ENCODE measurements at regions not wholly inside any gene's neighbourhood (a gene's known extent, or its start where the extent isn't known, plus 50 kb on each side); places are given as distances from the start of the nearest gene placed in this dataset.

DNA sequence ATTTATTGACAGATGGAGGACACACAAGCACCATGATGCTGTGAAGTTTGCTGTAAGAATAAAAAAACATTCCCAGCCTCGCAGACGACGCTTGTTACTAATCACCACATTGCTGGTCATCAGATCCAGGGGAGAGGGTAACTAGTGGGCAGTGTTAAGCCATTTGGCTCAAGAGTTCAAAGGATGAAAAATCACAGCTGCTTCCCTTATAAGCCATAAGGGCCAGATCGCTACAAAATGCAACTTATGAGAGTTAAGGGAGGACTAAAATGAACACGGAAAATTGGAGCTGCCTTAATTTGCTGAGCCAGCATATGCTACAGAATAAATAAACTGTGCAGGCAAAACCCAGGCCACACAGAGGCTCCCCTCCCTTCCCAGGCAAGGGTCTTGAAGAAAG is 522.6 kb downstream of the TDRD15 start:
- no peaks in the 10 kb centered on the region for H3K4me1 ChIP-seq
- no peak overlapping the region for H3K27ac ChIP-seq
- H3K36me3 ChIP-seq = no peaks in the 10 kb centered on the region
- ATAC-seq (no peak), DNase-seq (no peak)
- WGBS, 4 donors = 56 to 64% (median 61%) methylated on average over 5 of the region's 5 CpGs
- intact Hi-C loops (cut with DNase I) = no loop called here
- no peaks in the 10 kb centered on the region for H3K9me3 ChIP-seq
- no peaks in the 10 kb centered on the region for H3K27me3 ChIP-seq
- no peak overlapping the region for H3K4me3 ChIP-seq
- TF ChIP-seq POLR2A (IDR thresholded peaks at IDR 0.05) = no peak
- TF ChIP-seq, protein P1, sequence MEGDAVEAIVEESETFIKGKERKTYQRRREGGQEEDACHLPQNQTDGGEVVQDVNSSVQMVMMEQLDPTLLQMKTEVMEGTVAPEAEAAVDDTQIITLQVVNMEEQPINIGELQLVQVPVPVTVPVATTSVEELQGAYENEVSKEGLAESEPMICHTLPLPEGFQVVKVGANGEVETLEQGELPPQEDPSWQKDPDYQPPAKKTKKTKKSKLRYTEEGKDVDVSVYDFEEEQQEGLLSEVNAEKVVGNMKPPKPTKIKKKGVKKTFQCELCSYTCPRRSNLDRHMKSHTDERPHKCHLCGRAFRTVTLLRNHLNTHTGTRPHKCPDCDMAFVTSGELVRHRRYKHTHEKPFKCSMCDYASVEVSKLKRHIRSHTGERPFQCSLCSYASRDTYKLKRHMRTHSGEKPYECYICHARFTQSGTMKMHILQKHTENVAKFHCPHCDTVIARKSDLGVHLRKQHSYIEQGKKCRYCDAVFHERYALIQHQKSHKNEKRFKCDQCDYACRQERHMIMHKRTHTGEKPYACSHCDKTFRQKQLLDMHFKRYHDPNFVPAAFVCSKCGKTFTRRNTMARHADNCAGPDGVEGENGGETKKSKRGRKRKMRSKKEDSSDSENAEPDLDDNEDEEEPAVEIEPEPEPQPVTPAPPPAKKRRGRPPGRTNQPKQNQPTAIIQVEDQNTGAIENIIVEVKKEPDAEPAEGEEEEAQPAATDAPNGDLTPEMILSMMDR (IDR thresholded peaks at IDR 0.05) = no peak

DNA sequence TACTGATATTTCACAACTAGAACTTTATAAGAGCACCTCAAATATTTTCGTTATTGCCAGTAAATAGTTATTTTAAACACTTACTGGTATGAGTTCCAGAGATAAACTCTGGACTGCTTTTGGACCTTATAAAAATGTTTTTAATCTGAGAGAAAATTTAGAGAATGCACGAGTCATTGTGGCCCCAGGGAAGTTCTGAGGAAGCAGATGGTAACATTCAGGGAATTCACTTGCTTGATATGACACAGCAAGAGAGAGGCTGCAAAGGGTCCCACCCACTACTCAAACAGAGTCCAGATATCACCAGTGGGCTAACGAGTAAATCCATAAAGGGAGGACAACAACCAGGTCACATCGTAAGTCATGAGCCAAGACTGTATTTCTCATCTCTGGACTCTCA is 526.8 kb downstream of the TDRD15 start:
- Histone ChIP-seq H3K9me3 (no peaks in the 10 kb centered on the region), H3K36me3 (no peaks in the 10 kb centered on the region), H3K27ac (no peak overlapping the region), H3K4me3 (no peak overlapping the region), H3K27me3 (no peaks in the 10 kb centered on the region), H3K4me1 (no peaks in the 10 kb centered on the region)
- WGBS, 4 donors = 48 to 65% (median 61%) methylated on average over 4 of the region's 4 CpGs
- TF ChIP-seq, protein P1 (IDR thresholded peaks at IDR 0.05) = no peak
- no peak for TF ChIP-seq POLR2A (IDR thresholded peaks at IDR 0.05)
- ATAC-seq (no peak), DNase-seq (no peak)
- intact Hi-C loops (cut with DNase I) = no loop called here

DNA sequence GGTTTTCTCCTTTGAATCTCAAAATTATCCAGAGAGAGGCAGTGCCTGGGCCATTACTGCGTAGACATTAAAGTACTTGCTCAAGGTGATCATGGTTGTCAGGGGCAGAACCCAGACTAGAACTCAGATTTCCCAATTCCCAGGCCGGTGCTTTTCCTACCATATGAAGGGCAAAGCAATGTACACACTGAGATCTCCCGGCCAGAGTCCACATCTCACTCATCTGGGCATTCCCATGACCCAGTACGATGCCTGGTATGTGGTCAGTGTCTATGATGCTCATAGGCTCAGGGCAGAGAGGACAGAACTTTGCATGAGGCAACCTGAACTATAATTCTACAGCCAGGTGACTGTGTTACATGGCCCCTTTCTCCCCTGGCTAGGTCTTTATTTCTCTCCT is 531.4 kb downstream of the TDRD15 start:
- no peak for DNase-seq
- TF ChIP-seq, protein P1 (IDR thresholded peaks at IDR 0.05) = no peak
- TF ChIP-seq POLR2A (IDR thresholded peaks at IDR 0.05) = no peak
- ATAC-seq = no peak
- 89 to 92% (median 90%) methylated on average over 4 of the region's 4 CpGs for WGBS, 4 donors
- Histone ChIP-seq H3K27me3 (no peaks in the 10 kb centered on the region), H3K36me3 (no peaks in the 10 kb centered on the region), H3K4me1 (no peaks in the 10 kb centered on the region), H3K9me3 (no peaks in the 10 kb centered on the region), H3K4me3 (no peak overlapping the region), H3K27ac (no peak overlapping the region)
- intact Hi-C loops (cut with DNase I) = no loop called here

DNA sequence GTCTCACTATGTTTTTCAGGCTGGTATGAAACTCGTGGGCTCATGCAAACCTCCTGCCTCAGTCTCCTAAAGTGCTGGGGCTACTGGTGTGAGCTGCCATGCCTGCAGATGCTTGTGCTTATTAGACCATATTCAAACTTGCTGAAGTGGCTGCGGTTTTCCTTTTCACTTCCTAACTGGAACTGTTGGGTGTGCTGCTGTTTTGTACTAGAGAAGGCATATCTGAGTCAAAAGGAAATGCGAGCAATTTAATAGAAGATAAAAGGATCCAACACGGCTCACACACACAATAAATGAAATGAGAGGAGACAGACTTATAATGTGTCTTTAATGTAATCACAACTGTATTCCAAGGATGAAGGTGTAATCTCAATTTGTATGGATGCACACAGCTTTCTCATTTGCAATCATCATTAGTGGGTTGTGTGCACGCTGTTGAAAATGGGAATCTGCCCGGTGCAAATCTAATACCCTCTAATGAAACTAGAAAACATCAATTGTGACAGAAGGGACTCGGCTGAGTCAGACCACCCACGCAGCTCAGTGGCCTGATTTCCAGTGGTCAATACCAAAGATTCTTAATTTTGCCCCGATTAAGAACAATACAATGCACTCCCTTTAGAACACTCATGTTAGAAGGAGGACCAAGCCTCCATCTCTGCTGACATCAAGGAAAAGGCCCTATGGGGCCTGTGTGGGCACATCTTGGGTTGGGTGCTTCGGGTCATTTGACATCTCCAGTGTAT is 532.7 kb downstream of the TDRD15 start:
- Histone ChIP-seq H3K4me1 (no peaks in the 10 kb centered on the region), H3K4me3 (no peak overlapping the region), H3K36me3 (no peaks in the 10 kb centered on the region), H3K9me3 (no peaks in the 10 kb centered on the region), H3K27me3 (no peaks in the 10 kb centered on the region), H3K27ac (no peak overlapping the region)
- DNase-seq = no peak
- intact Hi-C loops (cut with DNase I) = no loop called here
- TF ChIP-seq POLR2A (IDR thresholded peaks at IDR 0.05) = no peak
- TF ChIP-seq, protein P1 (IDR thresholded peaks at IDR 0.05) = peak in 3 of 12 donors; percentile 6 to 12 (median 7)
- 72 to 79% (median 77%) methylated on average over 10 of the region's 10 CpGs for WGBS, 4 donors
- ATAC-seq = no peak

All from heart left ventricle (tissue), 16 donors.